GM23338 (cell line): ENCODE measurements at regions not wholly inside any gene's neighbourhood (a gene's known extent, or its start where the extent isn't known, plus 50 kb on each side); places are given as distances from the start of the nearest gene placed in this dataset.

Experiments used
- EZH2 ChIP-seq: fragments of 200-600 bp; sonication (generic); IDR thresholded peaks from one replicate; pipeline ENCODE4 v1.8.0; 2017; ENCODE audit warnings: antibody characterized with exemption, mild to moderate bottlenecking, low read depth; ENCODE audit not compliant: unreplicated experiment
- POLR2AphosphoS5 ChIP-seq: IDR thresholded peaks from 2 replicates; pipeline ENCODE4 v1.6.1; 2016; ENCODE audit warnings: antibody characterized with exemption, low read depth
- STAT1 ChIP-seq: IDR thresholded peaks from one replicate; pipeline ENCODE4 v1.6.1; 2016; ENCODE audit warnings: antibody characterized with exemption; ENCODE audit not compliant: unreplicated experiment
- TF ChIP-seq, protein P1 (sequence below), 2 experiments: fragments of 200-600 bp in 1 of 2; sonication (generic) in 1 of 2; conservative IDR thresholded peaks; 2 replicates each; pipeline versions ENCODE4 v1.5.1 to v1.6.1; 2016 to 2017; ENCODE audit warnings: antibody characterized with exemption in 2 of 2, low read depth in 2 of 2, mild to moderate bottlenecking in 2 of 2, moderate library complexity in 1 of 2

DNA sequence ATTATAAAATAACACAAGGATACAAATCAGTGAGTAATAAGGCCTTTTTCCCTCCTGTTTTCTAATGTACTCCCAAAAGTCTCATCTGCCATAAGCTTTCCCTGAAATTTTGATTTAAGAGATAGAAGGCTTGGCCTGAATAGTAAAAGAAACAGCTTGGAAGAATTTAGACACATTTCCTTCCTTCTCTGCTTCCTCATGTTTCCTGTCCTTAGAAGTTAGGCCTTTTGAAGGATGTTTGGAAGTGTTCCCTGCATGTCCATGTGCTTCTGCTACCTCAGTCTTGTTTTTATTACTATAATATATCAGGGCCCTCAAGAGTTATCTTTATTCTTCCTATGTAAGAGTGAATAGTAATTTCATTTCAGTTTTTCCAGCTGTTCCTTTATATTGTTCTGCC lies 242.7 kb downstream of the DEPDC1B start:
- TF ChIP-seq, protein P1, sequence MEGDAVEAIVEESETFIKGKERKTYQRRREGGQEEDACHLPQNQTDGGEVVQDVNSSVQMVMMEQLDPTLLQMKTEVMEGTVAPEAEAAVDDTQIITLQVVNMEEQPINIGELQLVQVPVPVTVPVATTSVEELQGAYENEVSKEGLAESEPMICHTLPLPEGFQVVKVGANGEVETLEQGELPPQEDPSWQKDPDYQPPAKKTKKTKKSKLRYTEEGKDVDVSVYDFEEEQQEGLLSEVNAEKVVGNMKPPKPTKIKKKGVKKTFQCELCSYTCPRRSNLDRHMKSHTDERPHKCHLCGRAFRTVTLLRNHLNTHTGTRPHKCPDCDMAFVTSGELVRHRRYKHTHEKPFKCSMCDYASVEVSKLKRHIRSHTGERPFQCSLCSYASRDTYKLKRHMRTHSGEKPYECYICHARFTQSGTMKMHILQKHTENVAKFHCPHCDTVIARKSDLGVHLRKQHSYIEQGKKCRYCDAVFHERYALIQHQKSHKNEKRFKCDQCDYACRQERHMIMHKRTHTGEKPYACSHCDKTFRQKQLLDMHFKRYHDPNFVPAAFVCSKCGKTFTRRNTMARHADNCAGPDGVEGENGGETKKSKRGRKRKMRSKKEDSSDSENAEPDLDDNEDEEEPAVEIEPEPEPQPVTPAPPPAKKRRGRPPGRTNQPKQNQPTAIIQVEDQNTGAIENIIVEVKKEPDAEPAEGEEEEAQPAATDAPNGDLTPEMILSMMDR (conservative IDR thresholded peaks at IDR 0.05; ENCODE audit: low read depth in 2 of 2), result no peak
- TF ChIP-seq EZH2 (no peak), POLR2AphosphoS5 (no peak), STAT1 (no peak)
